PC-3 (cell line): ENCODE measurements at regions not wholly inside any gene's neighbourhood (a gene's known extent, or its start where the extent isn't known, plus 50 kb on each side); places are given as distances from the start of the nearest gene placed in this dataset.

Experiments
- EZH2 ChIP-seq: fragments of 300-600 bp; sonication (generic); IDR thresholded peaks from one replicate; pipeline ENCODE4 v1.6.1; 2017; ENCODE audit warnings: antibody characterized with exemption, mild to moderate bottlenecking, low read length; ENCODE audit not compliant: unreplicated experiment
- EZH2phosphoT487 ChIP-seq: fragments of 300-600 bp; sonication (generic); IDR thresholded peaks from 2 replicates; pipeline ENCODE4 v1.6.1; 2018; ENCODE audit warnings: mild to moderate bottlenecking, antibody characterized with exemption, low read length, borderline replicate concordance
- TF ChIP-seq, protein P1 (sequence below): fragments of 300-600 bp; sonication (generic); conservative IDR thresholded peaks from 2 replicates; pipeline ENCODE4 v1.5.1; 2017; ENCODE audit warnings: antibody characterized with exemption, low read depth, mild to moderate bottlenecking, low read length

DNA sequence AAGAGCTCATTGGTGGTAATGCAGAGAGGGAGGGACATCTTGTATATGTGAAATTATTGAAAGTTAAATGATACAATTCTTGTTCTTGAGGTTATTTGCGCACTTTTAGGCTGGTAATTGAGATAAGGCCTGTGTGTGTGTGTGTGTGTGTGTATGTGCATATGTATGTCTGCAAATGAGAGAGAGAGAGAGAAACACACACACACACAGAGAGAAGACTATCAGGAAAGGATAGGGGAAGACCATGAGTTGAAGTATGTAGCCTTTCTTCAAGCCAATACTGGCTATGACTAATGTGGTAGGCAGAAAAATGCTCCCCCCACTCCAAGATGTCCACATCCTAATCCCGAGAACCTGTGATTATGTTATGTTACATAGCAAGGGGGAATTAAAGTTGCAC is 52.7 kb upstream of the DCD start:
- TF ChIP-seq, protein P1, sequence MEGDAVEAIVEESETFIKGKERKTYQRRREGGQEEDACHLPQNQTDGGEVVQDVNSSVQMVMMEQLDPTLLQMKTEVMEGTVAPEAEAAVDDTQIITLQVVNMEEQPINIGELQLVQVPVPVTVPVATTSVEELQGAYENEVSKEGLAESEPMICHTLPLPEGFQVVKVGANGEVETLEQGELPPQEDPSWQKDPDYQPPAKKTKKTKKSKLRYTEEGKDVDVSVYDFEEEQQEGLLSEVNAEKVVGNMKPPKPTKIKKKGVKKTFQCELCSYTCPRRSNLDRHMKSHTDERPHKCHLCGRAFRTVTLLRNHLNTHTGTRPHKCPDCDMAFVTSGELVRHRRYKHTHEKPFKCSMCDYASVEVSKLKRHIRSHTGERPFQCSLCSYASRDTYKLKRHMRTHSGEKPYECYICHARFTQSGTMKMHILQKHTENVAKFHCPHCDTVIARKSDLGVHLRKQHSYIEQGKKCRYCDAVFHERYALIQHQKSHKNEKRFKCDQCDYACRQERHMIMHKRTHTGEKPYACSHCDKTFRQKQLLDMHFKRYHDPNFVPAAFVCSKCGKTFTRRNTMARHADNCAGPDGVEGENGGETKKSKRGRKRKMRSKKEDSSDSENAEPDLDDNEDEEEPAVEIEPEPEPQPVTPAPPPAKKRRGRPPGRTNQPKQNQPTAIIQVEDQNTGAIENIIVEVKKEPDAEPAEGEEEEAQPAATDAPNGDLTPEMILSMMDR: no peak
- TF ChIP-seq EZH2phosphoT487 (no peak), EZH2 (no peak)
